Ascending aorta (tissue), 2 donors: ENCODE measurements at regions not wholly inside any gene's neighbourhood (a gene's known extent, or its start where the extent isn't known, plus 50 kb on each side); places are given as distances from the start of the nearest gene placed in this dataset.
"Not testable (repeated sequence)": the region's sequence is repeated elsewhere in the genome, so short reads cannot be mapped to it uniquely, and the experiment has no call there.

ENCODE experiments used
- DNase-seq, 2 donors: peaks; one replicate each; pipeline ENCODE4 v3.0.0-alpha.2; 2019; ENCODE audit warnings: low spot score in 2 of 2
- H3K27ac ChIP-seq, 2 donors: fragments of 200-600 bp; sonication (generic); one replicate each; pipeline ENCODE4 v1.5.1; 2016 to 2017; ENCODE audit warnings: mild to moderate bottlenecking in 1 of 2
- H3K27me3 ChIP-seq: fragments of 200-600 bp; sonication (generic); one replicate; pipeline ENCODE4 v1.5.1; 2017
- H3K36me3 ChIP-seq, 2 donors: fragments of 200-600 bp; sonication (generic); one replicate each; pipeline ENCODE4 v1.5.1; 2016
- H3K4me1 ChIP-seq, 2 donors: fragments of 200-600 bp; sonication (generic); one replicate each; pipeline ENCODE4 v1.5.1; 2016 to 2017; ENCODE audit warnings: mild to moderate bottlenecking in 1 of 2
- H3K4me3 ChIP-seq, 2 donors: fragments of 200-600 bp; sonication (generic); one replicate each; pipeline ENCODE4 v1.5.1; 2016 to 2017; ENCODE audit warnings: mild to moderate bottlenecking in 1 of 2
- H3K9me3 ChIP-seq, 2 donors: fragments of 200-600 bp; sonication (generic); one replicate each; pipeline ENCODE4 v1.5.1; 2016
- intact Hi-C: fragments of 100-400 bp; cut with DNase I; formaldehyde crosslinking; loops from one replicate; pipeline ENCODE4 v1.15.1; 2023
- TF ChIP-seq, protein P1 (sequence below), 3 experiments: fragments of 200-600 bp in 2 of 3; fragments of 450-650 bp in 1 of 3; sonication (generic) in 2 of 3; IDR thresholded peaks; one replicate each; pipeline ENCODE4 v1.5.1; 2016 to 2019; ENCODE audit warnings: antibody characterized with exemption in 3 of 3, mild to moderate bottlenecking in 1 of 3, moderate library complexity in 1 of 3

- peaks cover 0 to 2% of the 10 kb centered on the region in 2 donors for H3K9me3 ChIP-seq
- no peaks in the 10 kb centered on the region for H3K4me1 ChIP-seq
- no peaks in the 10 kb centered on the region for H3K27me3 ChIP-seq
- no peak for DNase-seq
- TF ChIP-seq, protein P1, sequence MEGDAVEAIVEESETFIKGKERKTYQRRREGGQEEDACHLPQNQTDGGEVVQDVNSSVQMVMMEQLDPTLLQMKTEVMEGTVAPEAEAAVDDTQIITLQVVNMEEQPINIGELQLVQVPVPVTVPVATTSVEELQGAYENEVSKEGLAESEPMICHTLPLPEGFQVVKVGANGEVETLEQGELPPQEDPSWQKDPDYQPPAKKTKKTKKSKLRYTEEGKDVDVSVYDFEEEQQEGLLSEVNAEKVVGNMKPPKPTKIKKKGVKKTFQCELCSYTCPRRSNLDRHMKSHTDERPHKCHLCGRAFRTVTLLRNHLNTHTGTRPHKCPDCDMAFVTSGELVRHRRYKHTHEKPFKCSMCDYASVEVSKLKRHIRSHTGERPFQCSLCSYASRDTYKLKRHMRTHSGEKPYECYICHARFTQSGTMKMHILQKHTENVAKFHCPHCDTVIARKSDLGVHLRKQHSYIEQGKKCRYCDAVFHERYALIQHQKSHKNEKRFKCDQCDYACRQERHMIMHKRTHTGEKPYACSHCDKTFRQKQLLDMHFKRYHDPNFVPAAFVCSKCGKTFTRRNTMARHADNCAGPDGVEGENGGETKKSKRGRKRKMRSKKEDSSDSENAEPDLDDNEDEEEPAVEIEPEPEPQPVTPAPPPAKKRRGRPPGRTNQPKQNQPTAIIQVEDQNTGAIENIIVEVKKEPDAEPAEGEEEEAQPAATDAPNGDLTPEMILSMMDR (IDR thresholded peaks at IDR 0.05) = no peak
- H3K36me3 ChIP-seq = peaks cover 9 to 23% of the 10 kb centered on the region in 2 donors
- intact Hi-C loops = no loop called here
- H3K27ac ChIP-seq = no peak overlapping the region
- no peak overlapping the region for H3K4me3 ChIP-seq
These were observed 72.9 kb upstream of the SPIN4 start for GRCh38 chrX:63424063-63424462.

DNA sequence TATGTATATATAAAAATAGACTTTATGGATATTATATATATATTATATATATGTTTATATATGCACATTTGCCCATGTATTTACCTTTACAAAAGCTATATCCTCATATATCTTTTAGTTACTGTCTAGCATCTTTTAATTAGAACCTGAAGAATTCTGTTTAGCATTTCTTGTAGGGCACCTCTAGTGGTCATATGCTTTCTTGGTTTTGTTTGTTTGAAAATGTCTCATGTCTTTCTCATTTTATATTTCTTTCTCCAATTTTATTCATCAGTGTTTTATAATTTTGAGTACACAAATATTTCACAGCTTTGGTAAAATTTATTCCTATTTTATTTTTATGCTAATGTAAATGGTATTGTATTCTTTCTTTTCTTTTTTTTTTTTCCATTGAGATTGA, 70.3 kb upstream of the SPIN4 start:
- no peaks in the 10 kb centered on the region for H3K27me3 ChIP-seq
- H3K27ac ChIP-seq = no peak overlapping the region
- intact Hi-C loops = no loop called here
- no peak for DNase-seq
- no peaks in the 10 kb centered on the region for H3K4me1 ChIP-seq
- peaks cover 0 to under 1% of the 10 kb centered on the region in 2 donors for H3K36me3 ChIP-seq
- no peak overlapping the region for H3K4me3 ChIP-seq
- H3K9me3 ChIP-seq = peaks cover 0 to 4% of the 10 kb centered on the region in 2 donors
- TF ChIP-seq, protein P1 (IDR thresholded peaks at IDR 0.05) = no peak

GRCh38 chrX:63418211-63418610, 67.1 kb upstream of the SPIN4 start:
- Histone ChIP-seq H3K27me3 (no peaks in the 10 kb centered on the region), H3K9me3 (peaks cover 0 to 4% of the 10 kb centered on the region in 2 donors), H3K4me3 (no peak overlapping the region), H3K27ac (no peak overlapping the region), H3K36me3 (no peaks in the 10 kb centered on the region), H3K4me1 (no peaks in the 10 kb centered on the region)
- intact Hi-C loops = no loop called here
- no peak for DNase-seq
- TF ChIP-seq, protein P1 (IDR thresholded peaks at IDR 0.05) = no peak

GRCh38 chrX:63417649-63418048, 66.5 kb upstream of the SPIN4 start:
- TF ChIP-seq, protein P1 (IDR thresholded peaks at IDR 0.05) = no peak
- H3K27ac ChIP-seq = no peak overlapping the region
- H3K4me1 ChIP-seq = no peaks in the 10 kb centered on the region
- H3K4me3 ChIP-seq = no peak overlapping the region
- no peak for DNase-seq
- H3K9me3 ChIP-seq = peaks cover 0 to 4% of the 10 kb centered on the region in 2 donors
- H3K27me3 ChIP-seq = no peaks in the 10 kb centered on the region
- intact Hi-C loops = no loop called here
- no peaks in the 10 kb centered on the region for H3K36me3 ChIP-seq

GRCh38 chrX:63409934-63410333, 58.8 kb upstream of the SPIN4 start:
- intact Hi-C loops, H3K4me3 ChIP-seq, H3K27ac ChIP-seq, H3K4me1 ChIP-seq, H3K27me3 ChIP-seq, H3K36me3 ChIP-seq, H3K9me3 ChIP-seq, DNase-seq: not testable (repeated sequence)

DNA sequence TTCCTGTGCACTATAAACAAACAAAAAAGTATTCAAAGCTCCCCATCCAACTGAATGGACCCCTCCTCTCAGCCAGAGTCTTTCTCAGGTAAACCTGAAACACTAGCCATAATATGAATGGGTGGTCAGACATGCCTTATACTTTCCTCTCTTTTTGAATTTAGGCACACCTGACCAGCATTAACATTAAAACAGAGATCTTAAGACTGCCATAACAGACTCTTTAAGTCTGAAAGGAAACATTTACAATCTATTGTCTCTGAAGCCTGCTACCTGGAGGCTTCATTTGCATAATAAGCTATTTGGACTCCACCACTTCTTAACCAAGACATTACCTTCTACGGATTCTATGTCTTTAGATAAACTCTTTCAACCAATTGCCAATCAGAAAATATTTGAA, 56.9 kb upstream of the SPIN4 start:
- no peaks in the 10 kb centered on the region for H3K27me3 ChIP-seq
- H3K27ac ChIP-seq = no peak overlapping the region
- no peak for DNase-seq
- no peak overlapping the region for H3K4me3 ChIP-seq
- no peaks in the 10 kb centered on the region for H3K36me3 ChIP-seq
- no peaks in the 10 kb centered on the region for H3K4me1 ChIP-seq
- TF ChIP-seq, protein P1 (IDR thresholded peaks at IDR 0.05) = no peak
- H3K9me3 ChIP-seq = no peaks in the 10 kb centered on the region
- intact Hi-C loops = no loop called here
